Smooth muscle cell (in vitro differentiated cells): ENCODE measurements at regions not wholly inside any gene's neighbourhood (a gene's known extent, or its start where the extent isn't known, plus 50 kb on each side); places are given as distances from the start of the nearest gene placed in this dataset.

Experiments used
- DNase-seq: peaks from one replicate; lab custom pipeline; 2025; ENCODE audit not compliant: unreplicated experiment; lab: John Stamatoyannopoulos, UW
- H2AFZ ChIP-seq: fragments of 200-600 bp; sonication (generic); 2 replicates; pipeline ENCODE4 v1.6.0; 2016; ENCODE audit warnings: antibody characterized with exemption, low read depth, mild to moderate bottlenecking
- H3F3A ChIP-seq: fragments of 200-600 bp; sonication (generic); 2 replicates; pipeline ENCODE4 v1.6.0; 2017; ENCODE audit warnings: antibody characterized with exemption, low read depth
- H3K27ac ChIP-seq: fragments of 200-600 bp; sonication (generic); 2 replicates; pipeline ENCODE4 v1.5.1; 2016; ENCODE audit warnings: low read depth, mild to moderate bottlenecking
- H3K27me3 ChIP-seq: fragments of 200-600 bp; sonication (generic); 2 replicates; pipeline ENCODE4 v1.6.1; 2016; ENCODE audit warnings: low read depth, mild to moderate bottlenecking
- H3K36me3 ChIP-seq: fragments of 200-600 bp; sonication (generic); 2 replicates; pipeline ENCODE4 v1.5.1; 2016; ENCODE audit warnings: low read depth
- H3K4me1 ChIP-seq: fragments of 200-600 bp; sonication (generic); 2 replicates; pipeline ENCODE4 v1.5.1; 2016; ENCODE audit warnings: low read depth
- H3K4me2 ChIP-seq: fragments of 200-600 bp; sonication (generic); 2 replicates; pipeline ENCODE4 v1.6.0; 2016; ENCODE audit warnings: mild to moderate bottlenecking
- H3K4me3 ChIP-seq: fragments of 200-600 bp; sonication (generic); 2 replicates; pipeline ENCODE4 v1.5.1; 2016; ENCODE audit warnings: mild to moderate bottlenecking
- H3K79me2 ChIP-seq: fragments of 200-600 bp; sonication (generic); 2 replicates; pipeline ENCODE4 v1.6.0; 2016; ENCODE audit warnings: low read depth, mild to moderate bottlenecking
- H3K9ac ChIP-seq: fragments of 200-600 bp; sonication (generic); 2 replicates; pipeline ENCODE4 v1.6.0; 2016; ENCODE audit warnings: low read depth
- H3K9me3 ChIP-seq: fragments of 200-600 bp; sonication (generic); replicated peaks from 2 replicates; pipeline ENCODE4 v1.5.1; 2016; ENCODE audit warnings: low read depth
- H4K20me1 ChIP-seq: fragments of 200-600 bp; sonication (generic); 2 replicates; pipeline ENCODE4 v1.6.0; 2016; ENCODE audit warnings: low read depth
- WGBS: methylation state at CpG from one replicate; pipeline ENCODE4 v1.1.7; 2016; ENCODE audit warnings: low lambda C conversion rate; 5-methylcytosine and 5-hydroxymethylcytosine counted together
- TF ChIP-seq, protein P1 (sequence below): fragments of 200-600 bp; sonication (generic); IDR thresholded peaks from 2 replicates; pipeline ENCODE4 v1.5.1; 2017; ENCODE audit warnings: borderline replicate concordance, mild to moderate bottlenecking, antibody characterized with exemption; ENCODE audit not compliant: insufficient read depth, poor library complexity, severe bottlenecking

DNA sequence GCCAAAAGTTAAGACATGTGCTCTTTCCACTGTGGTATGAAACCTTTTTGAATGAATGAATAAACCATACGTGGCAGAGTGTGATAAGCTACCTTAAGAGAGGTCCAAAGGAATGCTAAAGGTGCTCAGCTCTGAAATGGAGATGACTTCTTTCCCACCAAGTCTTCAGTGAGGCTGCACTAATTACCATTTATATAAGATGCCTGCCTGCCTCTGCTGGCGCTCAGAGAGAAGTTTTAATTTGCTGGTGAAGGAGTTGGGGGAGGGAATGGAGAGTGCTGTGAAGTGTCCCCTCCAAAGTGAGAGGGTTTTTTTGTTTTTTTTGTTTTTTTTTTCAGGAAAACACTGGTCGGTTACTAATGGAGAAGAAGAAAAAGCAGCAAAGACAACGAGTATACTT is 559.0 kb downstream of the OMA1 start:
- no peak for DNase-seq
- 60% methylated on average over 4 of the region's 4 CpGs for WGBS
- TF ChIP-seq, protein P1, sequence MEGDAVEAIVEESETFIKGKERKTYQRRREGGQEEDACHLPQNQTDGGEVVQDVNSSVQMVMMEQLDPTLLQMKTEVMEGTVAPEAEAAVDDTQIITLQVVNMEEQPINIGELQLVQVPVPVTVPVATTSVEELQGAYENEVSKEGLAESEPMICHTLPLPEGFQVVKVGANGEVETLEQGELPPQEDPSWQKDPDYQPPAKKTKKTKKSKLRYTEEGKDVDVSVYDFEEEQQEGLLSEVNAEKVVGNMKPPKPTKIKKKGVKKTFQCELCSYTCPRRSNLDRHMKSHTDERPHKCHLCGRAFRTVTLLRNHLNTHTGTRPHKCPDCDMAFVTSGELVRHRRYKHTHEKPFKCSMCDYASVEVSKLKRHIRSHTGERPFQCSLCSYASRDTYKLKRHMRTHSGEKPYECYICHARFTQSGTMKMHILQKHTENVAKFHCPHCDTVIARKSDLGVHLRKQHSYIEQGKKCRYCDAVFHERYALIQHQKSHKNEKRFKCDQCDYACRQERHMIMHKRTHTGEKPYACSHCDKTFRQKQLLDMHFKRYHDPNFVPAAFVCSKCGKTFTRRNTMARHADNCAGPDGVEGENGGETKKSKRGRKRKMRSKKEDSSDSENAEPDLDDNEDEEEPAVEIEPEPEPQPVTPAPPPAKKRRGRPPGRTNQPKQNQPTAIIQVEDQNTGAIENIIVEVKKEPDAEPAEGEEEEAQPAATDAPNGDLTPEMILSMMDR: no peak
- H3F3A ChIP-seq: no peaks in the 10 kb centered on the region
- H4K20me1 ChIP-seq: no peaks in the 10 kb centered on the region
- no peak overlapping the region for H3K27ac ChIP-seq
- H3K4me1 ChIP-seq: peaks cover 7% of the 10 kb centered on the region
- no peak overlapping the region for H3K4me3 ChIP-seq
- no peak overlapping the region for H3K4me2 ChIP-seq
- no peaks in the 10 kb centered on the region for H3K9me3 ChIP-seq
- no peaks in the 10 kb centered on the region for H3K79me2 ChIP-seq
- H2AFZ ChIP-seq: no peak overlapping the region
- no peaks in the 10 kb centered on the region for H3K27me3 ChIP-seq
- H3K9ac ChIP-seq: no peak overlapping the region
- no peaks in the 10 kb centered on the region for H3K36me3 ChIP-seq

DNA sequence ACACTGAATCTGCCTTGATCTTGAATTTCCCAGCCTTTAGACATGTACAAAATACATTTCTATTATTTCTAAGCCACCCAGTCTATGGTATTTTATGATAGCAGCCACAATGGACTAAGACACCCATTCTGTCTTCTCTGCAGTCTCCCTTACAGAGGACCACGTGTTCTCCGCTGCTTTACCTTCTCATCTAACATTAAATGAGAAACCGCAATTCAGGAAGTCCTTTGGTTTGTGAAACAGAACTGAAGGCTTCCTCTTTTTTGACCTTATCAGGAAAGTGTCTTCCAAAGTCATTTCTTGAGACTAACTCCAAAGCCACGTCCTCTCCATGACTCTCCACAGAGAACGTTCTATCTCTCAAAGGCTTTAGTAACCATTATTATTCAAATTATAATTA is 560.1 kb downstream of the OMA1 start:
- Histone ChIP-seq H3K79me2 (no peaks in the 10 kb centered on the region), H3K4me2 (no peak overlapping the region), H3K9me3 (no peaks in the 10 kb centered on the region), H3K27ac (no peak overlapping the region), H4K20me1 (no peaks in the 10 kb centered on the region), H3K9ac (no peak overlapping the region), H3F3A (no peaks in the 10 kb centered on the region), H3K27me3 (no peaks in the 10 kb centered on the region), H3K4me1 (peaks cover 7% of the 10 kb centered on the region), H2AFZ (no peak overlapping the region), H3K36me3 (no peaks in the 10 kb centered on the region), H3K4me3 (no peak overlapping the region)
- TF ChIP-seq, protein P1: no peak
- 75% methylated on average over 5 of the region's 5 CpGs for WGBS
- no peak for DNase-seq

DNA sequence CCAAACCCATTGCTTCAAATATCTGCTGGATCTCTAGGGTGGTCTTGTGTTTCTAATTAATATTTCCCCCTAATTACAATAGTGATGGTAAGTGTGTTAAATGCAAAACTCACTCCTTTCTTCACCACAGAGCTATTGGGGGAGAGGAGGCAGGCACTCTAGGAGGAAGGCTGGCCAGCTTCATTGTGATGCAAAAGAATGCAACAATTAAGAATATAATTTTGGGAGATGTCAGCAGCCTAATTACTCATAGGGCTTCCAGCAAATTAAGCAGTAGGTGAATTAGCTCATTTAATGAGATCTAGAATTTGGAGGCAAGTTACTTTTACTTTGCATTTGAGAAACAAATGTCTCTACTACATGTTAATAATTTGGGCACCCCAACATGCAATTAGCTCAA is 560.4 kb upstream of the DAB1 start:
- Histone ChIP-seq H3K27me3 (peaks cover 6% of the 10 kb centered on the region), H3K4me2 (no peak overlapping the region), H3K9me3 (no peaks in the 10 kb centered on the region), H3K36me3 (no peaks in the 10 kb centered on the region), H3K4me1 (peaks cover 7% of the 10 kb centered on the region), H3K27ac (no peak overlapping the region), H3F3A (no peaks in the 10 kb centered on the region), H2AFZ (no peak overlapping the region), H3K4me3 (no peak overlapping the region), H4K20me1 (no peaks in the 10 kb centered on the region), H3K79me2 (no peaks in the 10 kb centered on the region), H3K9ac (no peak overlapping the region)
- TF ChIP-seq, protein P1: no peak
- DNase-seq: no peak

DNA sequence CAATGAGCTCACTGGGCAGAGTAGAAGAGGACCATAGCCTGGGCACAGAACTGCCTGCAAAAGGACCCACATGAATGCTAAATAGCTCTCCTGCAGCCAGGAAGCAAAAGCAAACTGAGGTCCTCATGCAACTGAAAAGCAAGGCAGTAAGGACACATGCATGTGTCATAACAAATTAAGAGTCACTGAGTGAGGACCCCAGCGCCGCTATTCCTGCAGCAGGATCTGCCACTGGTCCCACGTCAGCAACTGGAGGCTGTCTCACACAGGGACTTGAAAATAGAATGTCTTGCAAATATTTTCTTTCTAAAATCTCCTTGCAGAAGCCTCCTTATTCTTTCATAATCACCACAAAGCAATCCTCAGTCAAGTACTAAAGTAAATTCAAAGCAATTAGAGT is 559.6 kb upstream of the DAB1 start:
- Histone ChIP-seq H3K9me3 (no peaks in the 10 kb centered on the region), H3K4me2 (no peak overlapping the region), H3K79me2 (no peaks in the 10 kb centered on the region), H3F3A (no peaks in the 10 kb centered on the region), H3K27me3 (peaks cover 6% of the 10 kb centered on the region), H4K20me1 (no peaks in the 10 kb centered on the region), H3K4me3 (no peak overlapping the region), H3K27ac (no peak overlapping the region), H3K4me1 (peaks cover 7% of the 10 kb centered on the region), H3K36me3 (no peaks in the 10 kb centered on the region), H2AFZ (no peak overlapping the region), H3K9ac (no peak overlapping the region)
- TF ChIP-seq, protein P1: no peak
- DNase-seq: no peak
- 79% methylated on average over 3 of the region's 3 CpGs for WGBS
